ENCODE measurements at regions not wholly inside any gene's neighbourhood (a gene's known extent, or its start where the extent isn't known, plus 50 kb on each side); places are given as distances from the start of the nearest gene placed in this dataset.

DNA sequence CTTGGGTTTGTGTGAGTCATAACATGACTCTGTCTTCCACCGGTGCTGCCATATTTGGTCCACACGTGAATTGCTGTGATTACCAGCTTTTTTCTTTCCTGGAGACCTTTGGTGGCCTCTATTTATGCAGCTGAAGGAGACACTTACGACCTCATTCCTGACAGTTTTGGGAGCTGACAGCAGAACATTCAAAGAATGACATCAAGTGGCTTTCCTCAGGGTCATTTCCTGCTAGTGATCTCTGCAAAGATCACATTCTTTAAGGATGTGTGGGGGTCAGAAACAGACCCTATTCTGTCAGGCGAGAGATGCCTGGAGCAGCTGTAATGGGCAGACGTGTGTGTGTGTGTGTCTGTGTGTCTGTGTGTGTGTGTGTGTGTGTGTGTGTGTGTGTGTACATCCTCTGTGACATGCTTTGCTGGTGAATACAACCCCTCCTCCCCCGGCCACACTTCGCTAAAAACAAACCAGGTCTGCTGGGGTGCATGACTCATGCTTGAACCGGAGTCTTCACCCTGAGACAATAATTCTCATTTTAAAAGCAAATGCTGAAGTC, 115.6 kb downstream of the TMEM170B start:
- H3K4me3 ChIP-seq, result no peak overlapping the region
- no peaks in the 10 kb centered on the region for H3K27me3 ChIP-seq (ENCODE audit: low read depth)
- H3K9me3 ChIP-seq, result no peaks in the 10 kb centered on the region
- in situ Hi-C loops (cut with MboI; ENCODE audit: low sequenced_read_pairs), result no loop called here
- peaks cover 6% of the 10 kb centered on the region for H3K4me1 ChIP-seq
- H3K36me3 ChIP-seq (replicated peaks), result no peaks in the 10 kb centered on the region
- DNase-seq (ENCODE audit: low spot score in 2 of 2), result no peak

DNA sequence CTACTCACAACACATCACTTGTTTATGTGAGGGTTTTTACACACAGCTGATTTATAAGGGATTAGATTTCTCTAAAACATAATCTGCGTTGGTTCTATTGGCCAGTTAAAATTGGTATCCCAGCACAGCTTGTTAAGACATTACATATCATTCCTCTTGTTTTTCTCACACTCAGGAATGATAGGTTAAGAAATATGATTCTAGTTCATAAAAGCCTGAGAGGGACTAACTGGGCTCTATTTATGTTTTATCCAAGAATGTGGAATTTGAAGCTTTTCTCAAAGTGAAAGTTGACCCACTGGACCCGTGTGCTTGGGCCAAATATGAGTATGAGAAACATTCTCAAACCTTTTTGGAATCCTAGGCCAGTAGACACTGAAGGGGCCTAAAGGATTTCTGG, 117.3 kb downstream of the TMEM170B start:
- Histone ChIP-seq H3K36me3 (replicated peaks) (no peaks in the 10 kb centered on the region), H3K27me3 (ENCODE audit: low read depth) (no peaks in the 10 kb centered on the region), H3K4me3 (no peak overlapping the region), H3K4me1 (peaks cover 6% of the 10 kb centered on the region), H3K9me3 (no peaks in the 10 kb centered on the region)
- DNase-seq (ENCODE audit: low spot score in 2 of 2), result no peak
- in situ Hi-C loops (cut with MboI; ENCODE audit: low sequenced_read_pairs), result no loop called here

DNA sequence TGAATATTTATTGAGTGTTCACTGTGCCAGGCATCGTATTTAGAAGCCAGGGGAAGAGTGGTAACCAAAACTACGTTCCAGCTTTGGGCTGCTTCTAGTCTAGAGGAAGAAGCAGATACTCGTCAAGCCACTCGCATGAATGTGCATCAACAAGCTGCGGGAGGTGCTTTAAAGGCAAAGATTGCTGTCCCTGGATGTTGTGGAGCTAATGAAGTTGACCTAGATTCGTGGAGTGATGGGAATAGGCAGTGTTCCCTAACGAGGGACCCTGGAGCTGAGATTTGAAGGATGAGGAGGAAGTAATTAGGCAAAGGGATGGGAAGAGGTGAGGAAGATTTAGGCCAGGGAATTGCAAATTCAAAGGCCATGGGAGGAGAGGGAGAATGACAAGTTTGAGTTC, 118.9 kb downstream of the TMEM170B start:
- in situ Hi-C loops (cut with MboI; ENCODE audit: low sequenced_read_pairs), result no loop called here
- peaks cover 4% of the 10 kb centered on the region for H3K4me1 ChIP-seq
- H3K9me3 ChIP-seq, result no peaks in the 10 kb centered on the region
- no peak overlapping the region for H3K4me3 ChIP-seq
- H3K36me3 ChIP-seq (replicated peaks), result no peaks in the 10 kb centered on the region
- no peaks in the 10 kb centered on the region; the same call in 1 of the 2 replicates for H3K27me3 ChIP-seq (ENCODE audit: low read depth)
- DNase-seq (ENCODE audit: low spot score in 2 of 2), result no peak

DNA sequence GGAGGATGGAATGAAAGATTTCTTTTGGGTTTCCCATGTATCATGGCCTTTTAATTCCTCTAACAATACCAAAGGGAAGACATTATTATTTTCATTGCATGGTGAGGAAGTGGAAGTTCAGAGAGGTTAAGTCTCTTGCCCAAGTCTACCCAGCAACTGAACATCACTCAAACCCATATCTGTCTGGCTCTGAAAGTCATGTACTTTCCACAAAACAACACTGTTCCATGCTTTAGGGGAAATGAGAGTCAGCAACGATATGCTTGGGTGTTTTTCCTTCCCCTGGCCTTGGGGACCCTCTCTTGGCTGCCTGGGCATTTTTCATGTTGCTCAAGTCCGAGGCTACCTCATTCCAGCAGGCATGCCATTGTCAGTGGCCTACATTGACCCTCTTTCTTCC, 118.8 kb downstream of the ADTRP start:
- DNase-seq (ENCODE audit: low spot score in 2 of 2), result no peak
- Histone ChIP-seq H3K4me3 (no peak overlapping the region), H3K36me3 (replicated peaks) (no peaks in the 10 kb centered on the region), H3K27me3 (ENCODE audit: low read depth) (no peaks in the 10 kb centered on the region; the same call in 1 of the 2 replicates), H3K4me1 (peaks cover 4% of the 10 kb centered on the region), H3K9me3 (no peaks in the 10 kb centered on the region)
- in situ Hi-C loops (cut with MboI; ENCODE audit: low sequenced_read_pairs), result no loop called here

DNA sequence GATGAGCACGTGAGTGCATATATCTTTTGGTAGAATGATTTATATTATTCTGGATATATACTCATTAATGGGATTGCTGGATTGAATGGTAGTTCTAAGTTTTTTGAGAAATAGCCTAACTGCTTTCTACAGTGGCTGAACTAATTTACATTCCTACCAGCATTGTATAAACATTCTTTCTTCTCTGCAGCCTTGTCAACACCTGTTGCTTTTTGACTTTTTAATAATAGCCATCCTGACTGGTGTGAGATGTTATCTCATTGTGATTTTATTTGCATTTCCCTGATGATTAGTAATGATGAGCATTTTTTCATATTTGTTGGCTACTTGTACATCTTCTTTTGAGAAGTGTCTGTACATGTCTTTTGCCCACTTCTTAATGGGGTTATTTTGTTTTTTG, 116.3 kb downstream of the ADTRP start:
- Histone ChIP-seq H3K27me3 (ENCODE audit: low read depth) (no peaks in the 10 kb centered on the region; the same call in 1 of the 2 replicates), H3K9me3 (no peaks in the 10 kb centered on the region), H3K4me1 (no peaks in the 10 kb centered on the region), H3K4me3 (no peak overlapping the region), H3K36me3 (replicated peaks) (no peaks in the 10 kb centered on the region)
- DNase-seq (ENCODE audit: low spot score in 2 of 2), result no peak
- in situ Hi-C loops (cut with MboI; ENCODE audit: low sequenced_read_pairs), result no loop called here

DNA sequence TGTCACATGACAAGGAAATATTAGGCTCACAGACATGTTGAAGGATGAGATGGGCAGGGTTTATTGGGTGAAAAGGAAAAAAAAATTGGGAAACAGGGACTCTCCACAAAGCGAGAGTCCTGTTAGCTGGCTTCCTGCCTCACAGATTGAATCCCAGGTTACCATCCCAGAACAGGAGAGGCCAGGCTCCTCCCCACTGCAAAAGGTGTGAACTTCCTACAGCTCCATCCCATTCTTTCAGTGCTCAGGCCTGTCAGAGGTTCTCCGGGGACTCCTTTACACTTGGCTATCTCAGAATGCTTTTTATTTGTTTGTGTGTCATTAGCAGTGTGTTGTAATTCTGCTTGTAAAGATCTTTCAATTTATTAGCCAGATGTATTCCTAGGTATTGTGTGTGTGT, 115.1 kb downstream of the ADTRP start:
- Histone ChIP-seq H3K36me3 (replicated peaks) (no peaks in the 10 kb centered on the region), H3K27me3 (ENCODE audit: low read depth) (peaks cover 2% of the 10 kb centered on the region; the same call in 1 of the 2 replicates), H3K9me3 (no peaks in the 10 kb centered on the region), H3K4me3 (no peak overlapping the region), H3K4me1 (no peaks in the 10 kb centered on the region)
- no peak for DNase-seq (ENCODE audit: low spot score in 2 of 2)
- in situ Hi-C loops (cut with MboI; ENCODE audit: low sequenced_read_pairs), result no loop called here
